ENCODE measurements at regions not wholly inside any gene's neighbourhood (a gene's known extent, or its start where the extent isn't known, plus 50 kb on each side); places are given as distances from the start of the nearest gene placed in this dataset.

GRCh38 chr3:137172728-137173127 lies 214.9 kb downstream of the IL20RB start:
- TF ChIP-seq GATA2 (IDR thresholded peaks at IDR 0.05; ENCODE audit: low read depth, low read length) (no peak), GATA3 (IDR thresholded peaks at IDR 0.05; ENCODE audit: low read depth, low read length) (no peak)

Data from SH-SY5Y (cell line).